ENCODE measurements at regions not wholly inside any gene's neighbourhood (a gene's known extent, or its start where the extent isn't known, plus 50 kb on each side); places are given as distances from the start of the nearest gene placed in this dataset.

DNA sequence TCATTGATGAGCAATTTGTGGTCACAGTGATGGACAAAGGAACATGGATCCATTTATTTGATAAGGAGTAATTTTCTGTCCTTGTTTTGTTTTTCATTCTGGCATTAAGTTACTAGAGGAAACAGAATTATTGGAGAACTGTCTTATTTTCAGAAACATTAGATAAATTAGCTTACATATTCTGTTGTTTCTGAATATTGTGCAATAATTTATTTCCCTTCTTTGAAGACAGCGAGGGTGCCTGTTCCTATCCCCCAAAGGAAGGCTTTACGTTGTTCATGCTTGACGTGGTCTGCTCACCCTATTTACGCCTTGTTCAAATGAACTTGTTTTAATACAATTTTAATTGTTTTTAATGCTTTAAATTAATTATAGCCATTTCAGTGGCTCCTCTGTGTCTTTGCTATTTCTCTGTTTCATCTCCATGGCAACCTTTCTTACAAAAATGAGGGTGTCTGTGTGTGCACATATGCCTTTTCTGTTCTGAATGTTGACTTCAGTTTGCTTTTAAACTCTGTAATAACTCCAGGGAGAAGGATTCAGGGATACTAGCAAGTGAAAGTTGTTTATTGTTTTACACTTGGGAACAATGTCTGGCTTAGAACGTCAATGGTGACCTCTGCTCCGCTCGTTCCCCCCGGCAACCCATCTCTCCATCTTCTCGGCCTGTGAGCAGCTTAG is 138.3 kb upstream of the PLET1 start:
- no peak for DNase-seq
- TF ChIP-seq, protein P1, sequence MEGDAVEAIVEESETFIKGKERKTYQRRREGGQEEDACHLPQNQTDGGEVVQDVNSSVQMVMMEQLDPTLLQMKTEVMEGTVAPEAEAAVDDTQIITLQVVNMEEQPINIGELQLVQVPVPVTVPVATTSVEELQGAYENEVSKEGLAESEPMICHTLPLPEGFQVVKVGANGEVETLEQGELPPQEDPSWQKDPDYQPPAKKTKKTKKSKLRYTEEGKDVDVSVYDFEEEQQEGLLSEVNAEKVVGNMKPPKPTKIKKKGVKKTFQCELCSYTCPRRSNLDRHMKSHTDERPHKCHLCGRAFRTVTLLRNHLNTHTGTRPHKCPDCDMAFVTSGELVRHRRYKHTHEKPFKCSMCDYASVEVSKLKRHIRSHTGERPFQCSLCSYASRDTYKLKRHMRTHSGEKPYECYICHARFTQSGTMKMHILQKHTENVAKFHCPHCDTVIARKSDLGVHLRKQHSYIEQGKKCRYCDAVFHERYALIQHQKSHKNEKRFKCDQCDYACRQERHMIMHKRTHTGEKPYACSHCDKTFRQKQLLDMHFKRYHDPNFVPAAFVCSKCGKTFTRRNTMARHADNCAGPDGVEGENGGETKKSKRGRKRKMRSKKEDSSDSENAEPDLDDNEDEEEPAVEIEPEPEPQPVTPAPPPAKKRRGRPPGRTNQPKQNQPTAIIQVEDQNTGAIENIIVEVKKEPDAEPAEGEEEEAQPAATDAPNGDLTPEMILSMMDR (IDR thresholded peaks at IDR 0.05): no peak

DNA sequence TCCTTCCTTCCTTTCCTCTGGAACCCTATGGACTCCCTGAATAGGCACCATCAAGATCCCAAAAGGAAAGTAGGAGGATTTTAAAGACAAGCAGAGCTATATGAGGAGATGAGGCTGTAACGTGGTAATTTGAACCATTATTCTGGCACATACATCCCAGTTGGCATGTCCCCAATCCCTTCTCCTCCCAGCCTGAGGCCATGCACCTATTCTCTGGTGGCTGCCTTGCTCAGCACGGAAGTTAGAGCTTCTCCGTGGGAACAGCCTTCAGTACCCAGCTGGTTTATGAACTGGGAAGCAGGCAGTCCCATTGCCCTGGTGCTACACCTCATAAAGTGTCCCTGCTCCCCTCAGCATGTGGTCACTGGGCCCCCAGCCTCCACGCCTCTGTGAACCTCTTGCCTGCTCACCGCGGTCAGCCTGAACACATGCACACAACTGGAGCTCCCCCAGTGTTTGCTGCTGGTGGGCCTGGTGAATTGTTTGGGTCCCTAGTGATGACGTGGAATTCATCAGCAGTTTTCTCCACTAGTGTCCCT is 139.9 kb upstream of the PLET1 start:
- intact Hi-C loops (cut with DNase I): no loop called here

More for the DNA sequence above, 138.3 kb upstream of the PLET1 start:
- H3K4me1 ChIP-seq: no peaks in the 10 kb centered on the region
- H3K9ac ChIP-seq (ENCODE audit: low read depth in 2 of 2, low read length in 2 of 2): no peak overlapping the region
- no peaks in the 10 kb centered on the region for H3K36me3 ChIP-seq
- intact Hi-C loops (cut with DNase I): no loop called here
- no peak overlapping the region for H3K4me3 ChIP-seq
- no peaks in the 10 kb centered on the region for H3K27me3 ChIP-seq
- H3K27ac ChIP-seq: no peak overlapping the region
- H3K9me3 ChIP-seq: no peaks in the 10 kb centered on the region

DNA sequence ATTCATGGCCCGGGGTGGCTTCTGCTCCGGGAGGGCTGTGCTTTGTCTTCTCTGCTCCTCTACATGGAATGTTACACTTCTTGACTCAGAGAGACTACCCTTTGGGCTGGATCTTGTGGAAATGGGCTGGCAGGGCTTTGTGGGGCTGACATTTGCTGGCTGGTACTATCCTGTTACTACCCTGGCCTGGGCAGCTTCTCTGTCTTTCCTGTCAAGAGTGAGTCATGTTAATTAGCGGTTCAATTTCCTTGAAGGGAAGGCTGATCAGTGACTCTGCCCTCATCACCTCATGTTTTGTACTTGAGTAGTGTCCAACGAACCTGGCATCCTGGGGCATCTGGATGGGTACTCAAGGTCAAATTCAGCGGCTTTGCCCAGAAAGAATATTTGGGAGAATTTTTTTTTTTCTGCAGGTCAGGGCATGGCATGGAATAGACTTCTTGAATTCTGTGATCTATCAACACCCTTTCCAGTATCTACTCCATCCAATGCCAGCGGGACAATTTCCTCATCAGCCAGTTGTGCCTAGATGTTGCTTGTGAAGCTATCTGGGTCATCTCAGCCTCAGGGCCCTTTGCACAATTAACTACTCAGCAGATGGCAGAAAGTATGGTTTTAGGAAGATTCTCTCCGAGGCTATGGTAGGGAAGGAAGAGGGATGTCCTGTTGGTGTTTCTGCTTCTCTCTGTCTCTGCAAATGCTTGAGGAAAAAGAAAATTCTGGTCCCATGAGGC is 140.5 kb upstream of the PLET1 start:
- no peak for DNase-seq
- Histone ChIP-seq H3K4me1 (no peaks in the 10 kb centered on the region), H3K9ac (ENCODE audit: low read depth in 2 of 2, low read length in 2 of 2) (no peak overlapping the region), H3K27me3 (no peaks in the 10 kb centered on the region), H3K27ac (no peak overlapping the region), H3K9me3 (no peaks in the 10 kb centered on the region), H3K36me3 (no peaks in the 10 kb centered on the region), H3K4me3 (no peak overlapping the region)
- TF ChIP-seq, protein P1 (IDR thresholded peaks at IDR 0.05): no peak
- intact Hi-C loops (cut with DNase I): no loop called here

More for the DNA sequence above, 139.9 kb upstream of the PLET1 start:
- Histone ChIP-seq H3K27ac (no peak overlapping the region), H3K9me3 (no peaks in the 10 kb centered on the region), H3K4me1 (no peaks in the 10 kb centered on the region), H3K36me3 (no peaks in the 10 kb centered on the region), H3K27me3 (no peaks in the 10 kb centered on the region), H3K4me3 (no peak overlapping the region), H3K9ac (ENCODE audit: low read depth in 2 of 2, low read length in 2 of 2) (no peak overlapping the region)
- TF ChIP-seq, protein P1 (IDR thresholded peaks at IDR 0.05): no peak
- no peak for DNase-seq

DNA sequence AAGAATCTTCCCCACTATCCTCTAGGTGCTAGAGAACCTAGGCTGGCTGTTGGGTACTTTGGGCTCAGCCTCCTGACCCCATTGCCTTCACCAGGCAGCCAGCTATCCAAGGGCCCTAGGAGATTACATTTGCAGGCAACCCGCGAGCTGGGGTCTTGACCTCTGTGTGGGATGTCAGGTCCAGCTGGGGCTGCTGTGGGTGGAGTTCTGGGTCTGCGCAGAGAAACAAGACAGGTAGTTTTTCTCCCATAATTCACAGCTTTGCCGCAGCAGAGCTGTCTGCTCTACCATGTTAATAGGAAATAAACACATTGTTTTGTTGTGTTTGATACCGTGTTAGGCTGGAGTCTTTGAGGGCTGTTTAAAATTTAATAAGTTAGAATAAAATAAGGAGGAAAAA is 142.8 kb upstream of the PLET1 start:
- Histone ChIP-seq H3K4me1 (no peaks in the 10 kb centered on the region), H3K9me3 (no peaks in the 10 kb centered on the region), H3K9ac (ENCODE audit: low read depth in 2 of 2, low read length in 2 of 2) (no peak overlapping the region), H3K4me3 (no peak overlapping the region), H3K27me3 (no peaks in the 10 kb centered on the region), H3K36me3 (no peaks in the 10 kb centered on the region), H3K27ac (no peak overlapping the region)
- intact Hi-C loops (cut with DNase I): no loop called here
- TF ChIP-seq, protein P1 (IDR thresholded peaks at IDR 0.05): no peak
- no peak for DNase-seq

GRCh38 chr11:112404112-112404511 is 143.5 kb upstream of the PLET1 start:
- no peak overlapping the region for H3K27ac ChIP-seq
- H3K9me3 ChIP-seq: no peaks in the 10 kb centered on the region
- H3K4me3 ChIP-seq: no peak overlapping the region
- no peak for DNase-seq
- no peak overlapping the region for H3K9ac ChIP-seq (ENCODE audit: low read depth in 2 of 2, low read length in 2 of 2)
- intact Hi-C loops (cut with DNase I): no loop called here
- TF ChIP-seq, protein P1 (IDR thresholded peaks at IDR 0.05): no peak
- no peaks in the 10 kb centered on the region for H3K36me3 ChIP-seq
- no peaks in the 10 kb centered on the region for H3K4me1 ChIP-seq
- H3K27me3 ChIP-seq: no peaks in the 10 kb centered on the region

All from colonic mucosa (tissue), 4 donors.